ENCODE measurements at regions not wholly inside any gene's neighbourhood (a gene's known extent, or its start where the extent isn't known, plus 50 kb on each side); places are given as distances from the start of the nearest gene placed in this dataset.

DNA sequence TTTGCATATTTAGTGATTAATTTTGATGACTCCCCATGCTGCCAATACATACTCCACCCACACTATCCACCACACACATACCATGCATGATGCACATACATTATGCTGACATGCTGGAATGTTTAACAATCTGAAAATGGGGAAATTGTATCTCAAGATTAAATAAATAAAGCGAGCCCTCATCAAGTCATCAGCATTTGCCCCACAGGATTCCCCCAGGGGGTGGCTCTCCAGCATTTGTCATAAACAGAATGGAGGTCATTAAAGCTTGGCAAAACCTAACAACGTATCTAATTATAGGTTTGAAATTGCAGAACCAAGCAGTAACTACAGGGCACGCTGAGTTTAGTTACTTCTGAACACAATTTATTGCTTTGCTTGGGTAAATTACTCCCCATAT lies 141.2 kb upstream of the TACR1 start:
- TF ChIP-seq, protein P1, sequence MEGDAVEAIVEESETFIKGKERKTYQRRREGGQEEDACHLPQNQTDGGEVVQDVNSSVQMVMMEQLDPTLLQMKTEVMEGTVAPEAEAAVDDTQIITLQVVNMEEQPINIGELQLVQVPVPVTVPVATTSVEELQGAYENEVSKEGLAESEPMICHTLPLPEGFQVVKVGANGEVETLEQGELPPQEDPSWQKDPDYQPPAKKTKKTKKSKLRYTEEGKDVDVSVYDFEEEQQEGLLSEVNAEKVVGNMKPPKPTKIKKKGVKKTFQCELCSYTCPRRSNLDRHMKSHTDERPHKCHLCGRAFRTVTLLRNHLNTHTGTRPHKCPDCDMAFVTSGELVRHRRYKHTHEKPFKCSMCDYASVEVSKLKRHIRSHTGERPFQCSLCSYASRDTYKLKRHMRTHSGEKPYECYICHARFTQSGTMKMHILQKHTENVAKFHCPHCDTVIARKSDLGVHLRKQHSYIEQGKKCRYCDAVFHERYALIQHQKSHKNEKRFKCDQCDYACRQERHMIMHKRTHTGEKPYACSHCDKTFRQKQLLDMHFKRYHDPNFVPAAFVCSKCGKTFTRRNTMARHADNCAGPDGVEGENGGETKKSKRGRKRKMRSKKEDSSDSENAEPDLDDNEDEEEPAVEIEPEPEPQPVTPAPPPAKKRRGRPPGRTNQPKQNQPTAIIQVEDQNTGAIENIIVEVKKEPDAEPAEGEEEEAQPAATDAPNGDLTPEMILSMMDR (conservative IDR thresholded peaks at IDR 0.05; ENCODE audit: low read length), result no peak
- no peak for TF ChIP-seq EZH2phosphoT487 (IDR thresholded peaks at IDR 0.05; ENCODE audit: borderline replicate concordance, low read depth, low read length)

Data from OCI-LY7 (cell line).